Transverse colon (tissue), 4 donors: ENCODE measurements at regions not wholly inside any gene's neighbourhood (a gene's known extent, or its start where the extent isn't known, plus 50 kb on each side); places are given as distances from the start of the nearest gene placed in this dataset.

Experiments
- DNase-seq: peaks from one replicate; pipeline ENCODE4 v3.0.0-alpha.2; 2019
- H3K27ac ChIP-seq, 4 donors: fragments of 200-600 bp; sonication (generic); 2 replicates each; pipeline ENCODE4 v1.5.1; 2016 to 2018; ENCODE audit warnings: inconsistent platforms in 4 of 4
- H3K27me3 ChIP-seq: fragments of 200-600 bp; sonication (generic); 2 replicates; pipeline ENCODE4 v1.5.1; 2017; ENCODE audit warnings: inconsistent platforms
- H3K36me3 ChIP-seq, 4 donors: fragments of 200-600 bp; sonication (generic); 2 replicates each; pipeline ENCODE4 v1.5.1; 2017 to 2019; ENCODE audit warnings: inconsistent platforms in 4 of 4
- H3K4me1 ChIP-seq, 4 donors: fragments of 200-600 bp; sonication (generic); 2 replicates each; pipeline ENCODE4 v1.5.1; 2017 to 2020; ENCODE audit warnings: inconsistent platforms in 4 of 4
- H3K4me3 ChIP-seq, 4 donors: fragments of 200-600 bp; sonication (generic); 1 replicate in 1 of 4; 2 replicates in 3 of 4; pipeline versions ENCODE4 v1.5.1 to v1.6.1; 2017 to 2019; ENCODE audit warnings: inconsistent platforms in 4 of 4
- H3K9me3 ChIP-seq, 2 donors: fragments of 200-600 bp; sonication (generic); 2 replicates each; pipeline ENCODE4 v1.5.1; 2017 to 2019; ENCODE audit warnings: inconsistent platforms in 2 of 2
- CTCF ChIP-seq, 5 experiments: fragments of 200-600 bp in 3 of 5; fragments of 450-650 bp in 2 of 5; sonication (generic) in 3 of 5; IDR thresholded peaks; 1 replicate in 2 of 5; 2 replicates in 3 of 5; pipeline ENCODE4 v1.5.1; 2016 to 2017; ENCODE audit warnings: antibody characterized with exemption in 5 of 5, inconsistent platforms in 3 of 5, mild to moderate bottlenecking in 2 of 5, moderate library complexity in 1 of 5
- EP300 ChIP-seq: sonication (generic); formaldehyde crosslinking; IDR thresholded peaks from one replicate; pipeline ENCODE4 v1.6.1; 2017; ENCODE audit warnings: antibody characterized with exemption, low read depth
- POLR2A ChIP-seq: fragments of 450-650 bp; IDR thresholded peaks from one replicate; pipeline ENCODE4 v1.6.1; 2016; ENCODE audit warnings: antibody characterized with exemption, mild to moderate bottlenecking, moderate library complexity
- POLR2AphosphoS5 ChIP-seq, 3 donors: sonication (generic); formaldehyde crosslinking; IDR thresholded peaks; one replicate each; pipeline ENCODE4 v1.6.1; 2016; ENCODE audit warnings: antibody characterized with exemption in 3 of 3
- WGBS, 2 donors: methylation state at CpG; one replicate each; pipeline ENCODE4 v1.1.5; 2018; ENCODE audit warnings: low coverage in 1 of 2; 5-methylcytosine and 5-hydroxymethylcytosine counted together
- in situ Hi-C, 4 donors: fragments of 200-750 bp; cut with MboI; loops; one replicate each; pipeline versions ENCODE4 v1.15.0 to v1.15.1; 2017; ENCODE audit warnings: low sequenced_read_pairs in 3 of 4, low pct_ligation_motif_present in 1 of 4, low pct_unique_long_range_greater_than_20kb in 1 of 4
- intact Hi-C: fragments of 100-400 bp; cut with DNase I; formaldehyde crosslinking; loops from one replicate; pipeline ENCODE4 v1.15.1; 2023; ENCODE audit warnings: low total_unique reads
- small RNA-seq, 4 donors: library from RNA; depleted of rRNA; stranded (forward); fragments of <200 nt; gene quantifications; one replicate each; pipeline ENCODE3, GENCODE V24; 2016

- 55% methylated on average over 2 of the region's 2 CpGs for WGBS, 2 donors
- Histone ChIP-seq H3K4me1 (peaks cover 0 to 3% (median 0%) of the 10 kb centered on the region in 4 donors), H3K36me3 (no peaks in the 10 kb centered on the region), H3K9me3 (no peaks in the 10 kb centered on the region), H3K4me3 (no peak overlapping the region), H3K27ac (no peak overlapping the region), H3K27me3 (no peaks in the 10 kb centered on the region)
- TF ChIP-seq POLR2A (no peak), CTCF (IDR thresholded peaks at IDR 0.05) (no peak), POLR2AphosphoS5 (IDR thresholded peaks at IDR 0.05) (no peak), EP300 (no peak)
- no peak for DNase-seq
- in situ Hi-C loops (no loop called here), intact Hi-C loops (no loop called here)
Measured at GRCh38 chr1:107000902-107001301, 55.6 kb upstream of the PRMT6 start.

GRCh38 chr1:107003972-107004371 is 52.5 kb upstream of the PRMT6 start:
- no peaks in the 10 kb centered on the region for H3K36me3 ChIP-seq
- intact Hi-C loops: no loop called here
- no peaks in the 10 kb centered on the region for H3K4me1 ChIP-seq
- in situ Hi-C loops: no loop called here
- H3K27me3 ChIP-seq: no peaks in the 10 kb centered on the region
- no peak overlapping the region for H3K4me3 ChIP-seq
- no peak for DNase-seq
- peak overlapping the region in 2 of 4 donors; percentile 44 to 51 for H3K27ac ChIP-seq
- no peaks in the 10 kb centered on the region for H3K9me3 ChIP-seq
- no peak for TF ChIP-seq POLR2A
- no peak for TF ChIP-seq EP300
- no peak for TF ChIP-seq POLR2AphosphoS5 (IDR thresholded peaks at IDR 0.05)
- no peak for TF ChIP-seq CTCF (IDR thresholded peaks at IDR 0.05)

GRCh38 chr1:107004421-107004820 is 52.1 kb upstream of the PRMT6 start:
- H3K36me3 ChIP-seq: no peaks in the 10 kb centered on the region
- H3K9me3 ChIP-seq: no peaks in the 10 kb centered on the region
- TF ChIP-seq POLR2AphosphoS5 (IDR thresholded peaks at IDR 0.05) (no peak), CTCF (IDR thresholded peaks at IDR 0.05) (no peak), POLR2A (no peak), EP300 (no peak)
- DNase-seq: no peak
- in situ Hi-C loops: no loop called here
- no peak overlapping the region for H3K4me3 ChIP-seq
- peak overlapping the region in 2 of 4 donors; percentile 44 to 51 for H3K27ac ChIP-seq
- no peaks in the 10 kb centered on the region for H3K4me1 ChIP-seq
- intact Hi-C loops: no loop called here
- no peaks in the 10 kb centered on the region for H3K27me3 ChIP-seq

Small RNA genes in the stretch of these regions (small RNA-seq; reads per million reads assigned to genes)
- gene AL596327.1 (0 reads per million in 4 donors), gene SEPT2P1 (0 to 2.2 (median 0.16) reads per million in 4 donors)
